Endothelial cell of umbilical vein (primary cell): ENCODE measurements at regions not wholly inside any gene's neighbourhood (a gene's known extent, or its start where the extent isn't known, plus 50 kb on each side); places are given as distances from the start of the nearest gene placed in this dataset.
A peak's percentile ranks its signal among the peaks of the same experiment; 100 is the strongest.

Experiments used
- BruUV-seq: library from RNA; stranded (reverse); fragments of 400-500 nt; replicated peaks from 2 replicates; lab custom pipeline; 2021; lab: Mats Ljungman, UMichigan
- CTCF ChIA-PET: fragments of 300-600, 350-600 bp; sonication (Branson Sonifier 250); formaldehyde crosslinking; loops from one replicate; lab custom pipeline; 2021; ENCODE audit warnings: antibody characterized with exemption, inconsistent platforms; lab: Charles Lee
- POLR2A ChIA-PET: fragments of 300-600, 350-600 bp; sonication (Branson Sonifier 250); formaldehyde crosslinking; loops from one replicate; lab custom pipeline; 2021; ENCODE audit warnings: antibody characterized with exemption, inconsistent platforms; lab: Charles Lee
- DNase-seq: peaks from one replicate; pipeline ENCODE4 v3.0.0-alpha.2; 2011; ENCODE audit warnings: low read depth, low spot score
- FAIRE-seq: peaks from 2 replicates; lab custom pipeline; 2011; peaks lifted over from hg19 to GRCh38; lab: Jason Lieb, UNC
- H2AFZ ChIP-seq: 2 replicates; pipeline ENCODE4 v1.6.0; 2012; ENCODE audit warnings: low read depth, low read length, control low read depth, inconsistent platforms
- H3K27ac ChIP-seq: 2 replicates; pipeline ENCODE4 v1.5.1; 2011; ENCODE audit warnings: low read depth, mild to moderate bottlenecking, control low read depth, low read length, moderate library complexity; ENCODE audit not compliant: insufficient read depth
- H3K27me3 ChIP-seq, 2 experiments: 2 replicates each; pipeline versions ENCODE4 v1.6.0 to v1.6.1; 2011; ENCODE audit warnings: low read length in 2 of 2, mixed read lengths in 1 of 2; ENCODE audit not compliant: control insufficient read depth in 2 of 2, insufficient read depth in 2 of 2
- H3K36me3 ChIP-seq, 2 experiments: 2 replicates in 1 of 2; 3 replicates in 1 of 2; pipeline ENCODE4 v1.5.1; 2011; ENCODE audit warnings: low read length in 2 of 2, mild to moderate bottlenecking in 1 of 2, moderate library complexity in 1 of 2; ENCODE audit not compliant: control insufficient read depth in 2 of 2, insufficient read depth in 2 of 2; ENCODE audit errors: extremely low read depth in 1 of 2
- H3K4me1 ChIP-seq: 3 replicates; pipeline ENCODE4 v1.5.1; 2011; ENCODE audit warnings: mild to moderate bottlenecking, low read length; ENCODE audit not compliant: control insufficient read depth, insufficient read depth; ENCODE audit errors: extremely low read depth
- H3K4me2 ChIP-seq: 2 replicates; pipeline ENCODE4 v1.6.1; 2011; ENCODE audit warnings: low read length, control low read depth, mixed read lengths; ENCODE audit not compliant: insufficient read depth
- H3K4me3 ChIP-seq, 3 experiments: fragments of 200-600 bp in 1 of 3; sonication (generic), shearing (Covaris generic) in 1 of 3; replicated peaks in 1 of 3; 2 replicates each; pipeline ENCODE4 v1.5.1; 2011 to 2016; ENCODE audit warnings: control low read depth in 3 of 3, low read length in 3 of 3, mild to moderate bottlenecking in 2 of 3, inconsistent platforms in 1 of 3, low read depth in 1 of 3, moderate library complexity in 1 of 3; ENCODE audit not compliant: insufficient read depth in 1 of 3
- H3K79me2 ChIP-seq: 2 replicates; pipeline ENCODE4 v1.6.0; 2012; ENCODE audit warnings: low read length, inconsistent platforms; ENCODE audit not compliant: control insufficient read depth, insufficient read depth
- H3K9ac ChIP-seq: replicated peaks from 2 replicates; pipeline ENCODE3; 2011; ENCODE audit warnings: low read length, control low read depth; ENCODE audit not compliant: insufficient read depth; ENCODE audit errors: extremely low read depth
- H3K9me1 ChIP-seq: replicated peaks from 3 replicates; pipeline ENCODE4 v1.6.0; 2011; ENCODE audit warnings: mild to moderate bottlenecking, low read length; ENCODE audit not compliant: control insufficient read depth, insufficient read depth; ENCODE audit errors: extremely low read depth
- H3K9me3 ChIP-seq: replicated peaks from 2 replicates; pipeline ENCODE4 v1.5.1; 2012; ENCODE audit warnings: low read length, inconsistent platforms; ENCODE audit not compliant: control insufficient read depth, insufficient read depth
- H4K20me1 ChIP-seq: replicated peaks from 2 replicates; pipeline ENCODE3; 2011; ENCODE audit warnings: mild to moderate bottlenecking, low read length; ENCODE audit not compliant: control insufficient read depth, insufficient read depth; ENCODE audit errors: extremely low read depth
- CTCF ChIP-seq, 2 donors: IDR thresholded peaks; 1 replicate in 1 of 2; 2 replicates in 1 of 2; pipeline ENCODE4 v1.5.1; 2011; ENCODE audit warnings: low read length in 2 of 2, mild to moderate bottlenecking in 2 of 2, moderate library complexity in 2 of 2, control low read depth in 1 of 2, inconsistent platforms in 1 of 2, low read depth in 1 of 2; ENCODE audit not compliant: insufficient read depth in 1 of 2; ENCODE audit errors: extremely low read depth in 1 of 2
- EZH2 ChIP-seq: IDR thresholded peaks from 2 replicates; pipeline ENCODE4 v1.6.1; 2012; ENCODE audit warnings: borderline replicate concordance, low read depth, mild to moderate bottlenecking, moderate library complexity, low read length, inconsistent platforms; ENCODE audit not compliant: severe bottlenecking
- FOS ChIP-seq: IDR thresholded peaks from 2 replicates; pipeline ENCODE4 v1.6.1; 2011; ENCODE audit warnings: mild to moderate bottlenecking, low read length, moderate library complexity, borderline replicate concordance; ENCODE audit not compliant: insufficient read depth
- GATA2 ChIP-seq: IDR thresholded peaks from 2 replicates; pipeline ENCODE4 v1.7.0; 2011; ENCODE audit warnings: low read depth, mild to moderate bottlenecking, moderate library complexity, mixed read lengths, low read length; ENCODE audit not compliant: insufficient read length, insufficient read depth
- JUN ChIP-seq: IDR thresholded peaks from 2 replicates; pipeline ENCODE4 v1.6.1; 2011; ENCODE audit warnings: borderline replicate concordance, low read depth; ENCODE audit not compliant: insufficient read length, insufficient read depth
- MAX ChIP-seq: IDR thresholded peaks from 2 replicates; pipeline ENCODE4 v1.6.1; 2011; ENCODE audit not compliant: insufficient read depth, insufficient read length
- MYC ChIP-seq: IDR thresholded peaks from one replicate; pipeline ENCODE4 v1.6.1; 2011; ENCODE audit warnings: mild to moderate bottlenecking, low read depth, low read length
- POLR2A ChIP-seq: IDR thresholded peaks from 2 replicates; pipeline ENCODE4 v1.6.1; 2012; ENCODE audit warnings: low read depth, mild to moderate bottlenecking, control low read depth, low read length
- POLR2AphosphoS5 ChIP-seq: IDR thresholded peaks from 2 replicates; pipeline ENCODE4 v1.6.1; 2012; ENCODE audit warnings: low read depth, mild to moderate bottlenecking, control low read depth, low read length, moderate library complexity; ENCODE audit not compliant: insufficient read depth
- dilution Hi-C: fragments of 300-500 bp; cut with MboI; formaldehyde crosslinking; loops from one replicate; pipeline ENCODE4 v1.15.0; 2019; ENCODE audit warnings: low sequenced_read_pairs; ENCODE audit not compliant: extremely low pct_ligation_motif_present
- intact Hi-C: fragments of 100-400 bp; cut with micrococcal nuclease; formaldehyde crosslinking; loops from one replicate; pipeline ENCODE4 v1.10.0; 2022

- Histone ChIP-seq H3K4me3 (no peak overlapping the region), H3K4me2 (no peak overlapping the region), H3K27ac (no peak overlapping the region), H3K9me1 (no peaks in the 10 kb centered on the region), H3K9ac (no peak overlapping the region), H3K9me3 (no peaks in the 10 kb centered on the region), H3K27me3 (no peaks in the 10 kb centered on the region), H4K20me1 (no peaks in the 10 kb centered on the region), H2AFZ (no peak overlapping the region), H3K4me1 (peaks cover 9% of the 10 kb centered on the region), H3K36me3 (no peaks in the 10 kb centered on the region), H3K79me2 (no peaks in the 10 kb centered on the region)
- ChIA-PET CTCF (interaction anchor here (0.8 to 1.3 kb wide), 2 partner anchors 12 to 389 kb away, joined by 3 read pairs; no protein-coding TSS in a partner anchor), POLR2A (no interaction called here)
- BruUV-seq, result no TSS peak
- dilution Hi-C loops (no loop called here), intact Hi-C loops (no loop called here)
- DNase-seq, result peak; percentile 91
- peak; percentile 27 for TF ChIP-seq GATA2
- TF ChIP-seq POLR2AphosphoS5, result no peak
- TF ChIP-seq EZH2, result no peak
- no peak for TF ChIP-seq MYC
- peak; percentile 47 for FAIRE-seq
These were observed 279.3 kb downstream of the DUSP6 start for GRCh38 chr12:89073027-89073398.

- H3K27me3 ChIP-seq, result no peaks in the 10 kb centered on the region
- H3K4me1 ChIP-seq, result peaks cover 9% of the 10 kb centered on the region
- no peak overlapping the region for H3K4me3 ChIP-seq
- FAIRE-seq (no peak), DNase-seq (no peak)
- no peaks in the 10 kb centered on the region for H3K79me2 ChIP-seq
- no peak for TF ChIP-seq POLR2A
- TF ChIP-seq JUN, result no peak
- no peak for TF ChIP-seq MAX
- no peak for TF ChIP-seq POLR2AphosphoS5
- TF ChIP-seq FOS, result no peak
- no peak for TF ChIP-seq CTCF (IDR thresholded peaks at IDR 0.05; ENCODE audit: extremely low read depth in 1 of 2, insufficient read depth in 1 of 2, low read depth in 1 of 2, low read length in 2 of 2)
- no peak for TF ChIP-seq GATA2
- TF ChIP-seq MYC, result no peak
- no peak for TF ChIP-seq EZH2
- no peak overlapping the region for H3K27ac ChIP-seq
- intact Hi-C loops, result no loop called here
- H3K9me1 ChIP-seq, result no peaks in the 10 kb centered on the region
- no peaks in the 10 kb centered on the region for H3K36me3 ChIP-seq
- BruUV-seq, result no TSS peak
- H3K4me2 ChIP-seq, result no peak overlapping the region
- dilution Hi-C loops, result no loop called here
- no peaks in the 10 kb centered on the region for H3K9me3 ChIP-seq
- H3K9ac ChIP-seq, result no peak overlapping the region
- POLR2A ChIA-PET, result no interaction called here
- no peak overlapping the region for H2AFZ ChIP-seq
- no peaks in the 10 kb centered on the region for H4K20me1 ChIP-seq
- CTCF ChIA-PET, result interaction anchor here (0.8 to 1.7 kb wide), 3 partner anchors 11 to 390 kb away, joined by 3 read pairs; no protein-coding TSS in a partner anchor
These were observed 279.8 kb downstream of the DUSP6 start for GRCh38 chr12:89072294-89073026.
